ENCODE measurements at regions not wholly inside any gene's neighbourhood (a gene's known extent, or its start where the extent isn't known, plus 50 kb on each side); places are given as distances from the start of the nearest gene placed in this dataset.

DNA sequence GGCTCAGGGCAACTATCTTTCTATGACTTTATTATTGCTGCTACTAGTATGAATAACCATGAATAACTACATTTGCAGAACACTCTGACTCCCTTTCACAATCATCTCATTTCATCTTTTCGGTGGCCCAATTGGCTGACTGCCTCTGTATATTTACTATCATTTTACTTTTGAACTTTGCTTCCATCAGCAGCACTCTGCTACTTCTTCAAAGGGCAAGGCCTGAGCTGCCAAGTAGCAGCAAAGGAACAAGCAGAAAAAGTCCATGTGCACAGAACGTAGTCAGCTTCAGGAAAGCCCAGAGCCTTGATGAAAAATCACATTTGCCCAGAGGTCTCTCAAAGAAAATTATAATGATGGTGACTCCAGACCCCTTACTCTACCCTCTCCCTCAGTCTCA lies 214.5 kb upstream of the PUM3 start:
- intact Hi-C loops (cut with DNase I): no loop called here

DNA sequence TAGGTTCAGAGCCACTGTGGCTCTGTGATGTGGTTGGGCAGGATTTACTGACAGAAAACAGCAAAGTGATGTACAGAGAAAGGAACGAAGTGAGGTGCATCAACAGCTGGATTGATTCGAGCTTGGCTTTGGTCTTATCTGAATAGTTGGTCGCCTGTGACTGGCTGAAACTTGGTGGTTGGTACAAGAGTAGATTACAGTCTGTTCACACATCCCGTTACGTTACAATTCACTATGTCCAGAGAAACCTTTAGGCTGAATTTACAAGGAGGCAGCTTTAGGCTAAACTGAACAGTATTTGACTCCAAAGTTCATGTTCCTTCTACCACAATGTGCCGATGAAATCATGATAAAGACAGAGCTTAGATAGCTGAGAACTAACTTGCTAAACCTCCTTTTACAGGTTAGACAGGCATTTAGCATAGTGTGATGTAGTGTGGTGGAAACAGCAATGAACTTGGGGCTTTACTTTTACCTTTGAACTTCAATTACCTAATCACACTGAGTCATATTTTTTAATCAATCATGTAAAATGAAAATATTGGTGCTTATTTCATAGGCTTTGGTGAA lies 210.2 kb upstream of the PUM3 start:
- no peak for TF ChIP-seq POLR2A (IDR thresholded peaks at IDR 0.05)
- TF ChIP-seq POLR2AphosphoS5 (IDR thresholded peaks at IDR 0.05; ENCODE audit: insufficient read depth in 1 of 2, low read depth in 1 of 2): no peak
- TF ChIP-seq CTCF (IDR thresholded peaks at IDR 0.05): no peak
- intact Hi-C loops (cut with DNase I): no loop called here

More for the DNA sequence above, 214.5 kb upstream of the PUM3 start:
- Histone ChIP-seq H3K9me3 (no peaks in the 10 kb centered on the region), H3K27ac (no peak overlapping the region), H3K36me3 (no peaks in the 10 kb centered on the region), H3K27me3 (no peaks in the 10 kb centered on the region), H3K4me3 (no peak overlapping the region), H3K4me1 (no peaks in the 10 kb centered on the region)
- DNase-seq (ENCODE audit: extremely low spot score in 2 of 2): no peak
- TF ChIP-seq POLR2AphosphoS5 (IDR thresholded peaks at IDR 0.05; ENCODE audit: insufficient read depth in 1 of 2, low read depth in 1 of 2) (no peak), CTCF (IDR thresholded peaks at IDR 0.05) (no peak), POLR2A (IDR thresholded peaks at IDR 0.05) (no peak)

GRCh38 chr9:3049636-3050035 lies 205.7 kb upstream of the PUM3 start:
- Histone ChIP-seq H3K4me1 (no peaks in the 10 kb centered on the region), H3K27ac (no peak overlapping the region), H3K27me3 (no peaks in the 10 kb centered on the region), H3K4me3 (no peak overlapping the region), H3K36me3 (no peaks in the 10 kb centered on the region), H3K9me3 (no peaks in the 10 kb centered on the region)
- TF ChIP-seq POLR2A (IDR thresholded peaks at IDR 0.05) (no peak), POLR2AphosphoS5 (IDR thresholded peaks at IDR 0.05; ENCODE audit: insufficient read depth in 1 of 2, low read depth in 1 of 2) (no peak)
- intact Hi-C loops (cut with DNase I): no loop called here
- DNase-seq (ENCODE audit: extremely low spot score in 2 of 2): no peak

More for the DNA sequence above, 210.2 kb upstream of the PUM3 start:
- no peak overlapping the region for H3K4me3 ChIP-seq
- no peak for DNase-seq (ENCODE audit: extremely low spot score in 2 of 2)
- H3K27ac ChIP-seq: no peak overlapping the region
- H3K27me3 ChIP-seq: no peaks in the 10 kb centered on the region
- no peaks in the 10 kb centered on the region for H3K4me1 ChIP-seq
- H3K36me3 ChIP-seq: no peaks in the 10 kb centered on the region
- H3K9me3 ChIP-seq: no peaks in the 10 kb centered on the region

DNA sequence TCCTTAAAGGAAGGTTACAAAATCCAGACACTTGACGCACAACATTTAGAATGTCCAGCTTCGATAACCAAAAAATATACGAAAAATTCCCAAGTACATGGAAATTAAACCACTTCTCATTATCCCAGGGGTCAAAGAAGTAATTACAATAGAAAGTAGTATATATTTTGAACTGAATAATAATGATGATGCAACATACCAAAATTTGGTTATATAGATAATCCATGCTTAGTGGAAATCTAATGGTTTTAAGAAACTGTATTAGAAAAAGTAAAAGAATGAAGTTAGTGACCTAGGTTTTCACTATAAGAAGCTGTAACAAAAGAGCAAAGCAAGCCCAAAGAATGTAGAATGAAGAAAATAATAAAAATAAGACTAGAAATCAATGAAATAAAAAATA lies 204.0 kb upstream of the PUM3 start:
- Histone ChIP-seq H3K4me1 (no peaks in the 10 kb centered on the region), H3K4me3 (no peak overlapping the region), H3K27ac (no peak overlapping the region), H3K9me3 (no peaks in the 10 kb centered on the region), H3K27me3 (no peaks in the 10 kb centered on the region), H3K36me3 (no peaks in the 10 kb centered on the region)
- no peak for TF ChIP-seq POLR2AphosphoS5 (IDR thresholded peaks at IDR 0.05; ENCODE audit: insufficient read depth in 1 of 2, low read depth in 1 of 2)
- TF ChIP-seq POLR2A (IDR thresholded peaks at IDR 0.05): no peak
- no peak for TF ChIP-seq CTCF (IDR thresholded peaks at IDR 0.05)
- intact Hi-C loops (cut with DNase I): no loop called here
- DNase-seq (ENCODE audit: extremely low spot score in 2 of 2): no peak

- no peak overlapping the region for H3K4me3 ChIP-seq
- no peak for TF ChIP-seq POLR2A (IDR thresholded peaks at IDR 0.05)
- no peak for TF ChIP-seq POLR2AphosphoS5 (IDR thresholded peaks at IDR 0.05; ENCODE audit: insufficient read depth in 1 of 2, low read depth in 1 of 2)
- TF ChIP-seq CTCF (IDR thresholded peaks at IDR 0.05): no peak
- DNase-seq (ENCODE audit: extremely low spot score in 2 of 2): no peak
- intact Hi-C loops (cut with DNase I): no loop called here
- no peak overlapping the region for H3K27ac ChIP-seq
- no peaks in the 10 kb centered on the region for H3K27me3 ChIP-seq
- H3K9me3 ChIP-seq: no peaks in the 10 kb centered on the region
- H3K4me1 ChIP-seq: no peaks in the 10 kb centered on the region
- no peaks in the 10 kb centered on the region for H3K36me3 ChIP-seq
These were observed 201.3 kb upstream of the PUM3 start for GRCh38 chr9:3045153-3045552.

Data from vagina (tissue), 2 donors.